ENCODE measurements at regions not wholly inside any gene's neighbourhood (a gene's known extent, or its start where the extent isn't known, plus 50 kb on each side); places are given as distances from the start of the nearest gene placed in this dataset.

DNA sequence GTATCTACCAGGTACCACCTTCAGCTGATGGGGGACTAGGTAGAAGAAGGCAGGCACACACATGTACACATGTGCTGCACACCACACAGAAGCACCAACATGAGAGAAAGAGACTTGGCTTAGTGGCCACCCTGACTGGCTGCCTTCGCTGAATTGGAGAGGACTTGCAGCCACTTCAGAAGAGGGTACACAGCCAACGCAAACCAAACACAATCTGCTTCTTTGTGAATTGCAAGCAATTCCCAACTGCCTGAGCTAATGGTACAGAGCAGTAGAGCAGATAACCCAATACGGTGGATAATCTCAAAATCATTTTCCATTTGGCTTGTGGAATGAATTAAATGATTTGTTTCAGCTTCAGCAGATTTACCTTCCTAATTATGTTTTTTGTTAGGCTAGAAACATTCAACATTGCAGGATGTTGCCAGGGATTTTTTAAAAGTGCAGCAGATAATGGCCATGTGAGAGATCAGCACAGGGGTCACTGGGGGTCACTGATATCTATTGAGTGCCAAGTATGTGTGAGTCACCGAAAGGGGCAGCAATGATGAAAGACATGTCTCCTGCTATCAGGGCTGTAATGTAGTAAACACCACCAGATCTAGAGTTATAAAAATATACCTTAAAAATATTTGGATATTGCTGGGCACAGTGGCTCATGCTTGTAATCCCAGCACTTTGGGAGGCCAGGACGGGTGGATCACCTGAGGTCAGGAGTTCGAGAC lies 652.6 kb downstream of the BCL11A start:
- no peak overlapping the region for H3K4me3 ChIP-seq
- H3K9me3 ChIP-seq = no peaks in the 10 kb centered on the region
- no peaks in the 10 kb centered on the region for H3K36me3 ChIP-seq
- H3K27ac ChIP-seq = no peak overlapping the region
- H3K9ac ChIP-seq (ENCODE audit: low read depth in 2 of 2, low read length in 2 of 2) = no peak overlapping the region
- no peaks in the 10 kb centered on the region for H3K4me1 ChIP-seq
- DNase-seq = no peak
- TF ChIP-seq, protein P1, sequence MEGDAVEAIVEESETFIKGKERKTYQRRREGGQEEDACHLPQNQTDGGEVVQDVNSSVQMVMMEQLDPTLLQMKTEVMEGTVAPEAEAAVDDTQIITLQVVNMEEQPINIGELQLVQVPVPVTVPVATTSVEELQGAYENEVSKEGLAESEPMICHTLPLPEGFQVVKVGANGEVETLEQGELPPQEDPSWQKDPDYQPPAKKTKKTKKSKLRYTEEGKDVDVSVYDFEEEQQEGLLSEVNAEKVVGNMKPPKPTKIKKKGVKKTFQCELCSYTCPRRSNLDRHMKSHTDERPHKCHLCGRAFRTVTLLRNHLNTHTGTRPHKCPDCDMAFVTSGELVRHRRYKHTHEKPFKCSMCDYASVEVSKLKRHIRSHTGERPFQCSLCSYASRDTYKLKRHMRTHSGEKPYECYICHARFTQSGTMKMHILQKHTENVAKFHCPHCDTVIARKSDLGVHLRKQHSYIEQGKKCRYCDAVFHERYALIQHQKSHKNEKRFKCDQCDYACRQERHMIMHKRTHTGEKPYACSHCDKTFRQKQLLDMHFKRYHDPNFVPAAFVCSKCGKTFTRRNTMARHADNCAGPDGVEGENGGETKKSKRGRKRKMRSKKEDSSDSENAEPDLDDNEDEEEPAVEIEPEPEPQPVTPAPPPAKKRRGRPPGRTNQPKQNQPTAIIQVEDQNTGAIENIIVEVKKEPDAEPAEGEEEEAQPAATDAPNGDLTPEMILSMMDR (IDR thresholded peaks at IDR 0.05) = no peak
- intact Hi-C loops (cut with DNase I) = no loop called here
- no peaks in the 10 kb centered on the region for H3K27me3 ChIP-seq

DNA sequence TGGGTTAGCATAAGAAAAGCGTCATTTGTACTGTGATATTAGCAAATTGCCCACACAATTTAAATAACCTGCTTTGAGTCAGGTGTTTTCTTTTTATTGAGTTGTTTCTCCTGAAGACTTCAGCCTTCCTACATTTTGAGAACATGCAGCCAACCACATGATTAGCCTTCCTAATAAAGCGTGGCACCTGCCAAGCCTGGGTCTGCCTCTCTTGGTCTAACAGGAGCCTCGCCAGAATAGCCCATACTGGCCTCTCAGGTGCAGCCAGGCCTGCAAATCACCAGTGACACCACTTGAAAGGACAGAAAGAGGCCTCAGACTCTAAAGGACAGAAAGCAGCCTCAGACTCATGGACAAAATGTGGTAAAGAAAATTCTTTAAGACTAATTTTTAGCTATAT lies 653.8 kb downstream of the BCL11A start:
- intact Hi-C loops (cut with DNase I) = no loop called here
- H3K27ac ChIP-seq = no peak overlapping the region
- DNase-seq = no peak
- H3K9me3 ChIP-seq = no peaks in the 10 kb centered on the region
- TF ChIP-seq, protein P1 (IDR thresholded peaks at IDR 0.05) = no peak
- no peaks in the 10 kb centered on the region for H3K36me3 ChIP-seq
- no peaks in the 10 kb centered on the region for H3K4me1 ChIP-seq
- no peak overlapping the region for H3K4me3 ChIP-seq
- no peaks in the 10 kb centered on the region for H3K27me3 ChIP-seq
- no peak overlapping the region for H3K9ac ChIP-seq (ENCODE audit: low read depth in 2 of 2, low read length in 2 of 2)

DNA sequence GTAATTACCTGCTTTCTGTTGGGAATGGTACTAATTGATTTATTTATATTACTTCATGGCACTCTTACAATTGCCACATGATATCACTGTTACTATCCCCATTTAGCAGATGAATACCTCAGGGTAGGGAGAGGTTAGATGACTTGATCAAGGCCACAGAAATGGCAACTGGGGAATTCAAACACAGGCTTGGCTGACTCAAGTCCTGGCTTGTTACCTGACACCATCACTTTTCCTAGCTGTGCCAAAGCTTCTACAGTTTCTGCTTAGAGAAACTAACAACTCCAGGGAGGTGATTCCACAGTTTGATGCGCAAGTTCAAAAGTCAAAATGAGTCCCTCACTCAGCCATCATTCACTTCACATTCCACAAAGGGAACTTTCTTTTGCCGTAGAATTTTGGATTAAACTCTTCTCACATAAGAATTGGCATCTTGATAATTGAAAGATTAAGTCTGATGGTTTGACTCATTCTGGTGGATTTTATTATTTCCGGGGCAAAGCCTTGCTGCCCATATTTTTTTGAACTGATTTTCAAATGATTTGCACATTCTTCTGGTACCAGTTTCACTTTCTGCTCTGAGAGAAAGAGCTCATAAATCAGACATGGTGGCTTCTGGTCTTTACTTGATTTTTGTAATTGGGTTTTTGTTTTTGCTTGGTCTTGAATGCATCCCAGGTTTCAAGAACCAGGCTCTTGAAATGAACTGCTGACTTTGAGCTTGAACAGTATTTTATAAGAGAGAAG lies 656.8 kb downstream of the BCL11A start:
- no peaks in the 10 kb centered on the region for H3K4me1 ChIP-seq
- intact Hi-C loops (cut with DNase I) = no loop called here
- H3K9me3 ChIP-seq = no peaks in the 10 kb centered on the region
- no peaks in the 10 kb centered on the region for H3K27me3 ChIP-seq
- TF ChIP-seq, protein P1 (IDR thresholded peaks at IDR 0.05) = no peak
- H3K27ac ChIP-seq = no peak overlapping the region
- H3K36me3 ChIP-seq = no peaks in the 10 kb centered on the region
- H3K9ac ChIP-seq (ENCODE audit: low read depth in 2 of 2, low read length in 2 of 2) = no peak overlapping the region
- no peak overlapping the region for H3K4me3 ChIP-seq
- no peak for DNase-seq

DNA sequence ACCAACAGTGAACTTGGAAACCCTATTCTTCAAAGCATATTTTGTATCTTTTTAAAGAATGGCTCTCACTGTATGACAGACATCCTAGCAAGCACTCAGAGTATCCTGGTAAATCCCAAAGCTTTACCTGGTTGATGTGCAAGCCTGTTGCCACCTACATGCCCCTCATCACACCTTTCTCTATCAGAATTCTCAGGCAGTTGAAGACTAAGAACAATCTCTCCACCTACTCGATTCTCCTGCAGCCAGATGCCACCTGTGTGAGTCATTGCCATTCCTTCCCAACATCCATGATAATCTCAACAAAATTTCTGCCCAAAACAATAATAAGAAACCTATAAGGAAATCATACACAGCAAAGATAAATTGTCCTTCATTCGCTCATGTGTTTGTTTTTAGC lies 659.8 kb downstream of the BCL11A start:
- Histone ChIP-seq H3K36me3 (no peaks in the 10 kb centered on the region), H3K4me3 (no peak overlapping the region), H3K9me3 (no peaks in the 10 kb centered on the region), H3K27me3 (no peaks in the 10 kb centered on the region), H3K4me1 (no peaks in the 10 kb centered on the region), H3K27ac (no peak overlapping the region), H3K9ac (ENCODE audit: low read depth in 2 of 2, low read length in 2 of 2) (no peak overlapping the region)
- TF ChIP-seq, protein P1 (IDR thresholded peaks at IDR 0.05) = no peak
- intact Hi-C loops (cut with DNase I) = no loop called here
- no peak for DNase-seq

DNA sequence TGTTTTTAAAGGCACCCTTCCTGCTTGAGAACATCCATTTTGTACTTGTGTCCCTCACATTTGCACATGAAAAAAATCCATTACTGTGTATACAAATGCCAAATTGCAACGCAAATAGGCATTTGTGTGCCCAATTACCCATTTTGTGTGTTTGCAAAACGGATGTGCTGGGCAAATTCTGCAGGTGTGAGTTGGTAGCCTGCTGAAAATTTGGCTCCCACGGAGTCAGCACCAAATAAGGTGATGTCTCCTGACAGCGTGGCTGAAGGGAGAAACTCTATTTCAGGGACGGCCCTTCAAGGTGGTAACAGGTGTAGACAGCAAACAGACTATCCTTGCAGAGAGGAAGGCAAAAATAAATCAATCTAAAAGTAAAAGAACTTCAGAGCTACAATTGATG lies 661.1 kb downstream of the BCL11A start:
- Histone ChIP-seq H3K27me3 (no peaks in the 10 kb centered on the region), H3K36me3 (no peaks in the 10 kb centered on the region), H3K9ac (ENCODE audit: low read depth in 2 of 2, low read length in 2 of 2) (no peak overlapping the region), H3K9me3 (no peaks in the 10 kb centered on the region), H3K4me3 (no peak overlapping the region), H3K27ac (no peak overlapping the region), H3K4me1 (no peaks in the 10 kb centered on the region)
- DNase-seq = no peak
- intact Hi-C loops (cut with DNase I) = no loop called here
- TF ChIP-seq, protein P1 (IDR thresholded peaks at IDR 0.05) = no peak
